ENCODE measurements at regions not wholly inside any gene's neighbourhood (a gene's known extent, or its start where the extent isn't known, plus 50 kb on each side); places are given as distances from the start of the nearest gene placed in this dataset.
A peak's percentile ranks its signal among the peaks of the same experiment; 100 is the strongest.
"Not testable (repeated sequence)": the region's sequence is repeated elsewhere in the genome, so short reads cannot be mapped to it uniquely, and the experiment has no call there.

DNA sequence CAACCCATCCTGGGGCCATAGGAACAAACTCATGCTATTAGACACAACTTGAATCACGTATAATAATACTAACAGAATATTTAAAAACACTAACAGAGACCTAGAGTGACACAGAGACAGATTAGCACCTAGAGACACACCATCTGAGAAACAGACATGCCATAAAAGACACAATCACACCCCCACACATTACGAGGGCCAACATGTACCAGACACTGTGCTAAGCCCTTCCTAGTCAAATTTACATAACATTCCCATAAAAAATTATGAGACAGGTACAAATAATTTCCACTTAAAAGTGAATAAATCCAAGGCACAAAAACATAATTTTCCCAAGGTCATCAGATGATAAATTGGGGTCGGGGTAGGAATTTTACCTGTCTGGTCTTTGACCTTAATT lies 141.1 kb upstream of the PRSS16 start:
- DNase-seq (ENCODE audit: low spot score): no peak

DNA sequence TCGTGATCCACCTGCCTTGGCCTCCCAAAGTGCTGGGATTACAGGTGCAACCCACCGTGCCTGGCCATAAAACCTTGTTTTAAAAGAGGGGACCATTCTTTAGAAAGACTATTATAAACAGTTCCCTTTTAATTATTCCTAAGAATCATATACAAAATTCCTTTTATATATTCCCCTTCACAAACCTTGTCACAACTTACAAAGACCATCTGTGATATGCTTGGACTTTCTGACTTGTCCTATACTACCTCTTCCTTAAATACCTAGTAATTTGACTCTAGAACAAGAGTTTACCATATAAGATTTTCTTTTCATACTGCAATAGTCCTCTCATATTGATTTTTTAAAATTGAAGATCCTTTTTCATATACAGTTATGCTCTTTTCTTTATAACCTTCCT lies 135.8 kb upstream of the PRSS16 start:
- DNase-seq (ENCODE audit: low spot score): no peak

DNA sequence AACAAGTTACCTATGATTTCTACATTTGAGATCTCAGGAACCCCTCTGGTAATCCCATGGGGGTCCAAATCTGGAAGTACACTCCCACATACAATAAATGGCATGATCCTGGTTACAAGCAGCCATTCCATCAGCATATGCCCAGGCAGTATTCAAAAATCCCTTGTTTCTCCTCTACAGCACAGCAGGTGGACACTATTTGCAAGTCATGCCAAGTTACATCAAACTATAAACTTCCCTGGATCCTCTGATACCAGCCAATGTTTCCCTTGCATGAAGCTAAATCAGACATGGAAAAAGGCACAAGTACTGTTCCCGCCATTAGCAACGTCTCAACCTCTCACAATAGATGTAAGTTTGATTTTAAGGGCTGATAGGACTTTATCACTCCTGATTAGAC lies 134.5 kb upstream of the PRSS16 start:
- DNase-seq (ENCODE audit: low spot score): no peak

DNA sequence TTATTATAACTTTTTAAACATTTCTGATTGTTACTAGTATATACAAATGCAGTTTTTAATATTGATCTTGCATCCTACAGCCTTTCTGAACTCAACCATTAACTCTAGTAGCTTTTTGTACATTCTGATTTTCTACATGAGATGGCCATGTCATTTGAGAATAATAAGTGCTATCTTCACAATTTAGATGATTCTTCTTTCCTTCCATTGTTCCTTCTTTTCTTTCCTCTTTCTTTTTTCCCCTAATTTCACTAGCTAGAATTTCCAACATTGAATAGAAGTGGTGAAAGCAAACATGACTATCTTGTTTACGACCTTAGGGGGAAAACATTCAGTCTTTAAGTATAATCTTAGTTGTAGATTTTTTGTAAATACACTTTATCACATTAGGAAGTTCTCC lies 128.2 kb upstream of the PRSS16 start:
- no peak for DNase-seq (ENCODE audit: low spot score)

DNA sequence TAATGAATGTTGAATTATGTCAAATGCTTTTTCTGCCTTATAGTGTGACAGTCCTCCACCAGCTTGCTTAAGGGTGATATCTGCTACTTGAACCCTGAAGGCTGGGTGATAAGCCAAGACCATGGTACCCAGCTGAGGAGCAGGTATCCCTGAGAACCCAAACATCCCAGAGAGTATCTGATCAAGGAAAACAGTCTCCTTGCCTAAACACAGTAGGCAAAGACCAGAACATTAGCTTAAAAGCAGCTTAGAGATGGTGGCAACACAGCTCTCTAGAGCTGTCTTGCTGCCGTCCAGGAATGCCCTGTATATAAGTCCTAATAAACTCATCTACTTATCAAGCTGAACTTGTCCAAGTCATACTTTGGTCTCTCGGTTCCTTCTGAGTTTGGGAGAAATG lies 127.7 kb upstream of the PRSS16 start:
- no peak for DNase-seq (ENCODE audit: low spot score)

DNA sequence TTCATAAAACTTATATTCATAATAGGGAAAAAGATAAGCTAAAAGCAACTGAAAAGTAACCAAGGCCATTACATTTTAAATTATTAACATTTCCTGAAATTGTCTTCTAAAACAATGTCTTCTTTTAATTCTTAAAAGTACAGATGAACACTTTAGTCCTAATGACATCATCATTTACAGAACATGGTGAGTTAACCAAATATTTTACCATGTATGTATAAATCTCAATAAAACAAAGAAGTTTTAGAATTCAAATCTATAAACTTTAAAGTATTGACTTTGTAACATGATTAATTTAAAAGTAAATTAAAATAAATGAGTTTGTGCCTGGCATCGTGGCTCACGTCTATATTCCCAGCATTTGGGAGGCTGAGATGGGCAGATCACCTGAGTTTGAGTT lies 125.9 kb upstream of the PRSS16 start:
- DNase-seq (ENCODE audit: low spot score): no peak

DNA sequence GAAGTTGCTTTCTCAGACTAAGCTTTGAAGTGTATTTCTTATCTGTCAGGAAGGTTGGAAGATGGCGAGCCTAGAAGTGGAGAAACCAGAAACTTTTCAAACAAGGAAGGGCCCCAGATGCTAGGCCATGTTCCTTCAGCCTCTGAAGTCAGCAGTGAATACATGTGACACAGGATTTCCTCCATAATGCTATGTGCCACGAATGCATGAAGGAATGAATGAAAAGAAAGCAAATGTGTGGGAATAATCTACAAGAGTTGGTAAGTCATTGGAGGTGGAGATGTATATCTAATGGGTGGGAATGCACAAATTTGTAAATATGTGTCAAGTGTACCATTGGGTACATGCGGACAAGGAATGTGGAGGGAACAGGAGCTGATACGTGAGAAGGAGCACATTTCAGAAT lies 123.2 kb upstream of the PRSS16 start:
- no peak for DNase-seq (ENCODE audit: low spot score)

DNA sequence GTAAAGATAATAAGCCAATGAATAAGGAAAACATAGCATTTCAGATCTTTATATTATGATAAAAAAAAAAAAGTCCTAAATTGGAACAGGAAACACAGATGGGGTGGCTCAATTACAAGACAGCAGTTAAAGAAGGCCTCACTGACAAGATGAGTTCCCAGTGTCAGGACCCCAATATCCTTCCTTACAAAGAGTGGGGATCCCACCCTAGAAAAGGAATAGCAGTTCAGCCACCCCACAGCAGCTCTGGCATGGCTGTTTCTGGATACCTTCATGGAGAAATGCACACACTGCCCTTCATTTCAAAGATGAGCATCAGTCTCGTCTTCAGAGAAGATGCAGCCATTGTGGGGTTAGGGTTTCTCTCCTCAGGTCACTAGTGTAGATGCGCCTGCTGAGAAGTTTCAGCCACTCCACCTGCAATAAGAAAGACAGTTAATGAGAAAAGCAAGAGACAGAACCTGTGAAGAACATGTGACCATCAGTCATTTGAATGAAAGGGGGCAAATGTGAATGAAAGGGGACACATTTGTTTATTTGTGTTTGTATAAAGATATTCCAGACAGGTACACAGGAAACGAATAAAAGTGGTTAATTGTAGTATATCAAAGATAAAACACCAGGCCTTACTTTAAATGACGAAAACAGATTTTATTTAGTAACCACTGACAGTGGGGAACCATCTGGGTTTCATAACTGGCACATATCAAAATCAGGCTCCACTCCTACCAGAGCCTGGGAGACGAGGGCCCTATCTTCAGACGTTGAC lies 121.3 kb upstream of the PRSS16 start:
- DNase-seq (ENCODE audit: low spot score): no peak

DNA sequence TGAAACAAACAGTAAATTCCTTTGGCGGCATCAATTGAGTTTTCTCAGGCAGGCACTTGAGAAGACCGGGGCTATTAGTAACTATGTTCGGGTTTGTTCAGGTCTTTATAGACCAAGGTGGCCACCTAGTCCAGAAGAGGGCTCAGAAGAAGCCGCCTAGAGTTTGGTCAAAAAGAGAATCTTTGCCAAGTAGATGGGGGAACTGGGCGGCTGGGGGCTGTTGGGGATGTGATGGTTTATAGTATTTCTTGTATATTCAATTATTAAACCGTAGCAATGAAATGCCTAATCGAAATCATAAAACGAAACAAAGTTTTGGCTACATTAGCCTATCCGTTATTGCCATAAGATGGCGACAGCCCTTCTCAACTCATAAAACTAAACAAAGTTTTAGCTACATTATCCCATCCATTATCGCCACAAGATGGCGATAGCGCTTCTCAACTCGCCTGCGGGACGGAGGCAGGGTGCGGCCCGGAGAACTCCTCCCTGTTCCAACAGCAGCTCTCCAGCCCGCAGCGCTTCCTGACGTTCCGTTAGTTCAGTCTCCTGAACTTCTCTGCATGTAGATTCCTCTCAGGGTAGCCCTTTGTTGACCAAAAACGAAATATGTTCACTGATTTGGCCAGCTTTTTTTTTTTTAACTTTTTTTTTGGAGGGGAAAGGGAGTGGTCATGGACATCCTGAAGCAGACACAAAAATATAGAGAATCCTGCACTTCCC lies 120.5 kb upstream of the PRSS16 start:
- DNase-seq (ENCODE audit: low spot score): no peak

DNA sequence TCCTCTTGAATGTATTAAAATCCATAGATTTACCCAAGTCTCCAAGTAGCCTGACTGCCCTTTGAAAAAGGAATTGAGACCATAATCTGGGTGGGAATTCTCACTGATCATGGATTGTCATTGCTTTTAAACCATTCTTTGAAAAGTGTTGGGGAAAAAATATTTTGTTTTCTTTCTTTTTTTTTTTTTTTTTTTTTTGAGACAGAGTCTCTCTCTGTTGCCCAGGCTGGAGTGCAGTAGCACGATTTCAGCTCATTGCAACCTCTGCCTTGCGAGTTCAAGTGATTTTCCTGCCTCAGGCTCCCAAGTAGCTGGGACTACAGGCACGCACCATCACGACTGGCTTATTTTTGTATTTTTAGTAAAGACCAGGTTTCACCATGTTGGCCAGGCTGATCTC lies 119.6 kb upstream of the PRSS16 start:
- DNase-seq (ENCODE audit: low spot score): not testable (repeated sequence)

DNA sequence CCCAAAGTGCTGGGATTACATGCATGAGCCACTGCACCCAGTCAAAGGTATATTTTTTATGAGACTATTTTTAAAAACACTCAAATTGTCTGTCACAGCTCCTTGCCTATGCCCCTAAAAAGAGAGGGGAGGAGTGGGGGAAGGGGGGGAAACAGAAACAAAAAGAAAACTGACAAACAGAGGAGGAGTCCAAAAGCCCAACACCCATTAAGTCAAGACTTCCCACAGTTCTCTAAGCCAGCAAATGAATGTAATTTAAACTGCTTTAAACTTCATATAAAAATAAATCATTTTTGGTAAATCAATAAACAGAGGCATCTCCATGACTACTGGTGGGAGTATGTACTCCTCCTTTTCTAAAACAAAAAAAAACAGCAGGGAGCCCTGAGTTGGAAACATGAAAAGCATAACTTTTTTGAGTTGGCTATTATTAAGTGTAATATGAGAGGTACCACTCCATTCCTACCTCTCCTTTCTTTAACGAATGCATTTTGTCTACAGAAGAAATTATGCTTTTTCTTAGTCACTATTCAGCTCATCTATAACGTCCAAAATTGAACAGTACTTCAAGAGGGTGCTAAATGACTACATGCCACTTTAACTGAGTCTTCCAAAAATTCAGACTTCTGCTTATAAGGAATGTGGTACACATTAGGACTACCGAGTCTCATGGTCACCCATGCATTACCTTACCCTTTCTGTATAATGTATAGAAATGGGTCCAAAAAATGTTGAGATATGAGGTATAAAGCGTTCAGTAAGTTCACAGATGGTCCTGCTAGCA lies 119.0 kb upstream of the PRSS16 start:
- no peak for DNase-seq (ENCODE audit: low spot score)

DNA sequence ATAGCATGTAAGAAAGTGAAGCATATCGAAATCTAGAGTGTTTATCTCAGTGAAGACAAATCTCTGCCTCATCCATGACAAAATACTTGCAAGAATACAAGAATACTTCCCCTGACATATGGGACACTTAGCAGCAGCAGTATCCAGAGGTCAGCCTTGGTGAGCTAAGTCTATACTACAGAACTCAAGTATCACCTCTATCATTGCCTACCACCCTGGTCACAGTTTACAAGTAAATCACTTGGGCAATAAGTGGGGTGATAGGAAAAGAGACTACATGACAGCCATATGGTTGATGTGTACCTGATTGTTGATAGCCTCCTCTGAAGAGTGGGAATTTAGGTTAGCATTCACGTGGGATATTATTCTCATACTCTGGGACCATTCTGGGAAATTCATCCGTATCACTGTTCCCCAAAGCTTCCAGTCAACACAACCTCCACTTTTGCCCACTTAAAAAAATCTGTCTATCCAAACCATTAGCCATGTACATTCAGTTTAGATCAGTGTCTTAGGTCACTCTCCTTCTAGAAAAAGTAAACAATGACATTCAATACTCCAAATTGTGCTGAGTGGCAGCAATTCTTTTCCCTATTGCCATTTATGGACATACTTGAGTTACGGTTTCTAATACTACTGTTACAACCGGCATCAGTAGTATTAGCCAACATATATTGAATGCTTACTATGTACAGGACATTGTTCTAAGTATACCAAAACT lies 118.2 kb upstream of the PRSS16 start:
- no peak for DNase-seq (ENCODE audit: low spot score)

DNA sequence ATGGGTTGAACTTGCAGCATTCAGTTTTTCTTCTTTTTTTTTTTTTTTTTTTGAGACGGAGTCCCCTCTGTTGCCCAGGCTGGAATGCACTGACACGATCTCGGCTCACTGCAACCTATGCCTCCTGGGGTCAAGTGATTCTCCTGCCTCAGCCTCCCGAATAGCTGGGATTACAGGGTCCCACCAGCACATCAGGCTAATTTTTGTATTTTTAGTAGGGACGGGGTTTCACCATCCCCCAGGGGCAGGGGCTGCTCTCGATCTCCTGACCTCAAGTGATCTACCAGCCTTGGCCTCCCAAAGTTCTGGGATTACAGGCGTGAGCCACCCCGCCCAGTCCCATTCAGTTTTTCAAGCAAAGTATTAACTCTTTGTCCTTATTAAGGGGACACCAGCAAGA lies 117.6 kb upstream of the PRSS16 start:
- DNase-seq (ENCODE audit: low spot score): no peak

DNA sequence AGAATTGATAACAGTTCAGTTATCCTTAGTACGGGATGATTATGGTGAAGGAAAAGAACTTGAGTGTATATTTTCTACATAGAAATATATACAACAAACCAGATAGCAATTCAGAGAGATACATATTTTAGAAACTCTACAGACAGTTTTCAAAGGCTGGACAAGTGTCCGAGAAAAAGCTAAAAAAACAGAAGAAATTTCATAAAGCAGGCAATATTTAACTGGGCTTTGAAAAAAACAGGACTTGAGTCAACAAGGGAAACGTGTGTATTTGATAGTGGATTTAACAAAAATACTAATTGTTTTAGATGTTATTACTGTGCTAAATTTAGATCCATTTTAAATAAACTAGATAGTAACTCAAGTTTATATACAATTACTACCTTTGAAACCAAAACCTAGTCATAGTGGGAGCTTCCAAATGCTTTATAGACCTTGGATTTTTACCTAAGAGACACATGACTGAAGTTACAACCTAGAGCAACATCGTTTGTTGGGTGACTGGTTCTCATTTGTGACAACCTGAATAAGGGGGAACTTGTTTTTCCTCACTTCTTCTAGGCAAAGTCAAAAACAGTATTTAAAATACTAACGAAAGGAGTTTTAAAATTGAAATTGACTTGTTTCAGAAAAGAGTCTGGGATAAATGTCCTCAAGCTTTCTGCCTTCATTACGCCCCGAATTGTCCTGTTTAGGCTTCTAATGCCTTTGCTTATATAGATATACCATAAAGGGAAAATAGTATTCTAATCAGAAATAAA lies 116.7 kb upstream of the PRSS16 start:
- DNase-seq (ENCODE audit: low spot score): no peak

DNA sequence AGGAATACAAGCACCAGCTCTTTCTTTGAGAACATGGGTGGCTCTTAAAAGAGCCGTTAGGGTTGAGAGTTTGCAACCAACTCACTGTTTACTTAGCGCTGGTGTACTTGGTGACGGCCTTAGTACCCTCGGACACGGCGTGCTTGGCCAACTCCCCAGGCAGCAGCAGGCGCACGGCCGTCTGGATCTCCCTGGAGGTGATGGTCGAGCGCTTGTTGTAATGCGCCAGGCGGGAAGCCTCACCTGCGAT lies 115.3 kb upstream of the PRSS16 start:
- not testable (repeated sequence) for DNase-seq (ENCODE audit: low spot score)

DNA sequence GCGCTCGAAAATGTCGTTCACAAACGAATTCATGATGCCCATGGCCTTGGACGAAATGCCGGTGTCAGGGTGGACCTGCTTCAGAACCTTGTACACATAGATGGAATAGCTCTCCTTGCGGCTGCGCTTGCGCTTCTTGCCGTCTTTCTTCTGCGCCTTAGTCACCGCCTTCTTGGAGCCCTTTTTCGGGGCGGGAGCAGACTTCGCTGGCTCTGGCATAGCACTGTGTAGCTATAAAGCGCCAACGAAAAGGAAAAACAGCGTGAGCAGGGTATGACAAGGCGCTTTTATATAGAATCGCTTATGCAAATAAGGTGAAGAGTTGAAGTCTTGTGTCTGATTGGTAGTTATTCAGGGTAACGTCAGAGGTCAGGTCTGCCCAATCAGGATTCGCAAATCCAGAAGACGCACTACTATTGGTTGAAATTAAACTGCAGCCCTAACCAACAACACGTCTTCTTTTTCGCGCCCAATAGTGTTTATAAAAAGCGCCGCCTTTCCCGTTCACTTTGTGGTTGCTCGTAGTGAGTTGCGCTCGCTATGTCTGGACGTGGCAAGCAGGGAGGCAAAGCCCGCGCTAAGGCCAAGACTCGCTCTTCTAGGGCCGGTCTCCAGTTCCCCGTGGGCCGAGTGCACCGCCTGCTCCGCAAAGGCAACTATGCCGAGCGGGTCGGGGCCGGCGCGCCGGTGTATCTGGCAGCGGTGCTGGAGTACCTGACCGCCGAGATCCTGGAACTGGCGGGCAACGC lies 114.8 kb upstream of the PRSS16 start:
- DNase-seq (ENCODE audit: low spot score): peak; percentile 91

DNA sequence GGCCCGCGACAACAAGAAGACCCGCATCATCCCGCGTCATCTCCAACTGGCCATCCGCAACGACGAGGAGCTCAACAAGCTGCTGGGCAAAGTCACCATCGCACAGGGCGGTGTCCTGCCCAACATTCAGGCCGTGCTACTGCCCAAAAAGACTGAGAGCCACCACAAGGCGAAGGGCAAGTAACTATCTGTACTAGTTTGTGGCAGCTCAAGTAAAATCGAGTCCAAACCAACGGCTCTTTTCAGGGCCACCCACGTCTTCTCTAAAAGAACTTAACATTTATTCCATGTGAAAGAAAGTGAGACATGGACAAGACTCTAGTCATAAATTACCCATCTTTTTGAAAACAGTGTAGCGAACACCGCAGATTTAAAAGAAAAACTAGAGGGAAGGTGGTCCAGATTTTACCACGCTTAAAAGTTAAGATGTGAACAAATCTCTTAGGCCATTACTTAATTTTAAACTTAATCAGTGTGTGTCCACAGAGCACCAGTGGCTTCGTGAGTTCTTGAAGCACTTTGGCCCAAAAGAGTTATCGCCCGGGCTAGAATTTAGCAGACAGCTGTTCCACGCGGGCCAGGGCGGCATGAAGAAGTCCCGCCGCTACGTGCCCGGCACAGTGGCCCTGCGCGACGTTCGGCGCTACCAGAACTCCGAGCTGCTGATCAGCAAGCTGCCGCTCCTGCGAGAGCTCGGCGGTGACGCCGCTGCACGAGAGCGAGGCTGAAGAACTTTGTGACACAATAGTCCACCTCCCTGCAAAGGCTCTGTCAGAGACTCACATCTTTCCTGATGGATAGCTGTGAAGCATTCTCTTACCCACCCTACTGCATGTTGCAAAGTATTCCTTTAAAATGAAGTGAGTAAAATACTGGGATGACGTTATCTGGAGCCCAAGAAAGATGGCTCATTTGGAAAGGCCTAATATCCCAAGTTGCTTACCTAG lies 113.9 kb upstream of the PRSS16 start:
- no peak for DNase-seq (ENCODE audit: low spot score)

DNA sequence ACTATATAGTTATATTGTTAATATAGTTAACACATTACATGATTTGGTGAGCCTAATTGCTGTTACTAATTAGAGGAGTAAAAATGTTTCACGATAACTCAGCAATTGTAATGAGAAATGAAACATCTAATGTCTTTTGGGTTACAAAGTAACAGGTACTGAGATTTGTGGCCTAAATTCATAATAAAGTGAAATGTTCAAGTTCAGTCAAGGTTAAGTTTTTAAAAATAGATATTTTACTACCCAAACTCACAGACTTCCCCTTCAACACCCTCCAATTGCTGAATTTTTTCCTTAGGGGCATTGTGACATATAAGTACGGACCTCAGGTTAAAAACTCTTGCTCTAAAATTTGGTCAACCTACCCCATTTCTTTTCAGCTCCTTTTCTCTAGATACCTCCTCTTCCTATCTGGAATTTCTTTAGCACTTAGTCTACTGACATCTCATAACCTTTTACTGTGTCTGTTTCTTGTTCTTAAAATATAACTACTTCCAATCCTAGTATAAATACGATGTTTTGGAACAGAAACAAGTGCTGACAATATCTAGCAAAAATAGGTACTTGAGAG lies 112.3 kb upstream of the PRSS16 start:
- DNase-seq (ENCODE audit: low spot score): no peak

DNA sequence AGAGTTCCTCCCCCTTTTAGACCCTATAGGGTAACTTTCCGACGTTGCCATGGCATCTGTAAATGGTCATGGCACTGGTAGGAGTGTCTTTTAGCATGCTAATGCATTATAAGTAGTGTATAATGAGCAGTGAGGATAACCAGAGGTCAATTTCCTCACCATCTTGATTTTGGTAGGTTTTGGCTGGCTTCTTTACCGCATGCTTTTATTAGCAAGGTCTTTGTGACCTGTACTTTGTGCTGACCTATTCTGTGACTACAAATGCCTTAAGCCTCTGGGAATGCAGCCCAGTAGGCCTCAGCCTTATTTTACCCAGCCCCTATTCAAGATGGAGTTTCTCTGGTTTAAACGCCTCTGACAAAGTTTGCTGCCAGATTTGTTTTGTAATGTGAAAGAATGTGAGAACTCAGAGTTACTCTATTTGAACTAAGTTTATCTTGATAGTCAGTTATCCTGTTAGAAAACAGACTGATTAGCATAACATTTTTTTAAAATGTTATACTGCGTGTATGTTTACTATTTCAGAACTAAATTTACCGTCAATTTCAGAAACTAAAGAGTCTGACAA lies 111.3 kb upstream of the PRSS16 start:
- no peak for DNase-seq (ENCODE audit: low spot score)

All from HuH-7 (cell line).